Adrenal gland (tissue), 9 donors: ENCODE measurements at regions not wholly inside any gene's neighbourhood (a gene's known extent, or its start where the extent isn't known, plus 50 kb on each side); places are given as distances from the start of the nearest gene placed in this dataset.

Experiments
- DNase-seq, 7 donors: peaks; one replicate each; pipeline ENCODE4 v3.0.0-alpha.2; 2019 to 2020
- H3K27ac ChIP-seq, 5 donors: fragments of 200-600 bp; sonication (generic) in 4 of 5; 1 replicate in 3 of 5; 2 replicates in 2 of 5; pipeline versions ENCODE4 v1.5.1 to v1.8.0; 2016 to 2020; ENCODE audit warnings: mild to moderate bottlenecking in 1 of 5
- H3K27me3 ChIP-seq: fragments of 200-600 bp; 2 replicates; pipeline ENCODE4 v1.8.0; 2021
- H3K36me3 ChIP-seq, 2 donors: fragments of 200-600 bp; replicated peaks in 1 of 2; 1 replicate in 1 of 2; 2 replicates in 1 of 2; pipeline versions ENCODE4 v1.5.1 to v1.8.0; 2018 to 2022
- H3K4me1 ChIP-seq, 2 donors: fragments of 200-600 bp; replicated peaks in 1 of 2; 1 replicate in 1 of 2; 2 replicates in 1 of 2; pipeline versions ENCODE4 v1.5.1 to v1.8.0; 2018 to 2021
- H3K4me3 ChIP-seq, 4 donors: fragments of 200-600 bp; sonication (generic) in 3 of 4; one replicate each; pipeline ENCODE4 v1.5.1; 2016 to 2018
- H3K9me3 ChIP-seq, 3 donors: fragments of 200-600 bp; sonication (generic) in 1 of 3; replicated peaks in 1 of 3; 1 replicate in 2 of 3; 2 replicates in 1 of 3; pipeline versions ENCODE4 v1.5.1 to v1.8.0; 2016 to 2021
- CTCF ChIP-seq, 6 experiments: fragments of 450-650 bp in 4 of 6; fragments of 200-600 bp in 2 of 6; sonication (generic) in 1 of 6; IDR thresholded peaks; 1 replicate in 5 of 6; 2 replicates in 1 of 6; pipeline versions ENCODE4 v1.5.1 to v1.8.0; 2016 to 2021; ENCODE audit warnings: antibody characterized with exemption in 6 of 6, mild to moderate bottlenecking in 2 of 6, moderate library complexity in 1 of 6
- POLR2A ChIP-seq, 2 donors: fragments of 450-650 bp; IDR thresholded peaks; one replicate each; pipeline ENCODE4 v1.6.1; 2017; ENCODE audit warnings: antibody characterized with exemption in 2 of 2, mild to moderate bottlenecking in 2 of 2, moderate library complexity in 1 of 2
- WGBS, 4 donors: extraction: QIAGEN DNeasy Blood & Tissue Kit in 2 of 4; methylation state at CpG; one replicate each; pipeline versions ENCODE4 v1.1.5 to v1.1.7; 2013 to 2017; 5-methylcytosine and 5-hydroxymethylcytosine counted together
- intact Hi-C, 2 donors: fragments of 100-400 bp; cut with DNase I; formaldehyde crosslinking; loops; one replicate each; pipeline versions ENCODE4 v1.14.1 to v1.15.0; 2022 to 2023
- donor health status: healthy with polysubstance abuse.
- donor health status: Bipolar disorder and iron deficiency.
- donor health status: DM: yes; HTN: yes; CAD: no.
- donor health status: DM: no; HTN: no; CAD: no.
- donor health status: DM: no; HTN: no; CAD: no.

DNA sequence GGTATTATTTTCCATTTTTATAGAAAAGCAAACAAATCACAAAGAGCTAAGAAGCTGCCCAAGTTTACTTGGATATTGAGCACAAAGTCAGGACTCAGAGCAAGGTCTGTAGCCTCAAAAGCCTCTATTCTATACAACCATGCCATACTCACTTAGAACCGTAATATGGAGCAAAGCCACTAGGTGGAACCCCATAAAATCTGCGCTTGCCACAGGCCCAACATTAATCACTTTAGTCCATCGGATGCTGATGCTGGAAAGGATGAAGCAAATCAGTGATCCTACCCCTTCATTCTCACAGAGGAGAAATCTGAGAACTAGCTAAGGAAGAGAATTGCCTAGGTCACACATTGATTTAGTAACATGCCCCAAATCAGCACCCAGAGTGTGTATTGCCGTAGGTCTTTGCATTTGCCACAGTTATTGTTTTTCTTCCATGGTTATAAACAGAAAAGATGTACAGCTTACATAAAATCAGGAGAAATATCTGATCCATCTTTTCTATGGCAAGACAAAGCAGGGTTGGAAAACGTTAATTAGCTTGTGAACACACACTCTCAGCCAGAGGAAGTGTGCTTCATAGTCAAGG, 56.7 kb upstream of the RAB38 start:
- intact Hi-C loops, result no loop called here
- no peak for TF ChIP-seq POLR2A (IDR thresholded peaks at IDR 0.05)
- peak; percentile 47 to 70 (median 62) for TF ChIP-seq CTCF (IDR thresholded peaks at IDR 0.05)
- peak in 6 of 7 donors; percentile 16 to 57 (median 25) for DNase-seq
- 42 to 64% (median 48%) methylated on average over 5 of the region's 5 CpGs for whole genome bisulfite sequencing, 4 donors
- Histone ChIP-seq H3K27ac (no peak overlapping the region), H3K4me3 (no peak overlapping the region), H3K36me3 (no peaks in the 10 kb centered on the region), H3K4me1 (no peaks in the 10 kb centered on the region), H3K27me3 (no peaks in the 10 kb centered on the region), H3K9me3 (peaks cover 0 to 5% (median 0%) of the 10 kb centered on the region in 3 donors)

DNA sequence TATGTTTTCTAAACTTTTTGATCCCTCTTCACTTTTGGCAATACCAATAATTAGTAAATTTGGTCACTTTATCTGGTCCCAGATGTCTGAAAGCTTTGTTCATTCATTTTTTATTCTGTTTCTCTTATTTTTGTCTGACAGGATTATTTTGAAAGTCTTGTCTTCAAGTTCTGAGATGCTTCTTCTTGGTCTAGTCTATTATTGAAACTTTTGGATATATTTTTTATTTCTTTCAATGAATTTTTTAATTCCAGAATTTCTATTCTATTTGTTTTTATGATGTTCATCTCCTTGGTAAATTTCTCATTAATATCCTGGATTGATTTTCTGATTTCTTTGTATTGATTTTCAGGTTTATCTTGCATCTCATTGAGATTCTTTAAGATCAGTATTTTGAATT, 54.1 kb upstream of the RAB38 start:
- Histone ChIP-seq H3K9me3 (peaks cover 0 to 5% (median 0%) of the 10 kb centered on the region in 3 donors), H3K27me3 (no peaks in the 10 kb centered on the region), H3K36me3 (no peaks in the 10 kb centered on the region), H3K4me3 (no peak overlapping the region), H3K4me1 (no peaks in the 10 kb centered on the region), H3K27ac (no peak overlapping the region)
- no peak for DNase-seq
- TF ChIP-seq POLR2A (IDR thresholded peaks at IDR 0.05), result no peak
- TF ChIP-seq CTCF (IDR thresholded peaks at IDR 0.05), result no peak
- intact Hi-C loops, result no loop called here
